Endodermal cell (in vitro differentiated cells): ENCODE measurements at regions not wholly inside any gene's neighbourhood (a gene's known extent, or its start where the extent isn't known, plus 50 kb on each side); places are given as distances from the start of the nearest gene placed in this dataset.

ENCODE experiments used
- DNase-seq: peaks from one replicate; pipeline ENCODE4 v3.0.0-alpha.2; 2017
- H3K27ac ChIP-seq: 2 replicates; pipeline ENCODE4 v1.5.1; 2013; ENCODE audit warnings: mild to moderate bottlenecking, low read depth, low read length, moderate library complexity
- H3K27me3 ChIP-seq: 2 replicates; pipeline ENCODE4 v1.6.1; 2013; ENCODE audit warnings: mild to moderate bottlenecking, low read length, moderate library complexity; ENCODE audit not compliant: insufficient read depth, control insufficient read depth, poor library complexity, severe bottlenecking
- H3K36me3 ChIP-seq: 2 replicates; pipeline ENCODE4 v1.7.0; 2013; ENCODE audit warnings: mild to moderate bottlenecking, low read length, moderate library complexity; ENCODE audit not compliant: control insufficient read depth, insufficient read depth
- H3K4me1 ChIP-seq: one replicate; pipeline ENCODE4 v1.7.0; 2013; ENCODE audit warnings: low read length; ENCODE audit not compliant: control insufficient read depth, insufficient read depth
- H3K4me3 ChIP-seq: 2 replicates; pipeline ENCODE4 v1.5.1; 2013; ENCODE audit warnings: mild to moderate bottlenecking, low read length, moderate library complexity
- H3K9ac ChIP-seq: 2 replicates; pipeline ENCODE4 v1.6.1; 2013; ENCODE audit warnings: mild to moderate bottlenecking, low read length, moderate library complexity; ENCODE audit not compliant: poor library complexity, severe bottlenecking; ENCODE audit errors: extremely low read depth
- H3K9me3 ChIP-seq: 2 replicates; pipeline ENCODE4 v1.6.1; 2013; ENCODE audit warnings: mild to moderate bottlenecking, low read length, moderate library complexity; ENCODE audit not compliant: control insufficient read depth
- H3K27ac Mint-ChIP-seq: 2 replicates; pipeline ENCODE4 v1.8.0; 2020; ENCODE audit warnings: mixed read lengths
- H3K27me3 Mint-ChIP-seq: 2 replicates; pipeline ENCODE4 v1.8.0; 2021; ENCODE audit warnings: mild to moderate bottlenecking, mixed read lengths; ENCODE audit not compliant: insufficient read depth
- H3K36me3 Mint-ChIP-seq: 2 replicates; pipeline ENCODE4 v1.8.0; 2020; ENCODE audit warnings: low read depth, mixed read lengths
- H3K4me1 Mint-ChIP-seq: 2 replicates; pipeline ENCODE4 v1.8.0; 2020; ENCODE audit warnings: mixed read lengths
- H3K4me3 Mint-ChIP-seq: 2 replicates; pipeline ENCODE4 v1.8.0; 2020; ENCODE audit warnings: mild to moderate bottlenecking, moderate library complexity, mixed read lengths
- H3K9me3 Mint-ChIP-seq: 2 replicates; pipeline ENCODE4 v1.8.0; 2020; ENCODE audit warnings: mild to moderate bottlenecking, mixed read lengths
- WGBS, 2 experiments: methylation state at CpG; one replicate each; pipeline versions ENCODE4 v1.1.5 to v1.1.7; 2013; ENCODE audit warnings: missing lambda C conversion rate in 2 of 2, mixed read lengths in 1 of 2; ENCODE audit not compliant: insufficient coverage in 1 of 2, insufficient read length in 1 of 2; 5-methylcytosine and 5-hydroxymethylcytosine counted together
- TF ChIP-seq, protein P1 (sequence below): fragments of 200-600 bp; sonication (generic); conservative IDR thresholded peaks from 2 replicates; pipeline ENCODE4 v1.5.0; 2021; ENCODE audit warnings: antibody characterized with exemption, mild to moderate bottlenecking

DNA sequence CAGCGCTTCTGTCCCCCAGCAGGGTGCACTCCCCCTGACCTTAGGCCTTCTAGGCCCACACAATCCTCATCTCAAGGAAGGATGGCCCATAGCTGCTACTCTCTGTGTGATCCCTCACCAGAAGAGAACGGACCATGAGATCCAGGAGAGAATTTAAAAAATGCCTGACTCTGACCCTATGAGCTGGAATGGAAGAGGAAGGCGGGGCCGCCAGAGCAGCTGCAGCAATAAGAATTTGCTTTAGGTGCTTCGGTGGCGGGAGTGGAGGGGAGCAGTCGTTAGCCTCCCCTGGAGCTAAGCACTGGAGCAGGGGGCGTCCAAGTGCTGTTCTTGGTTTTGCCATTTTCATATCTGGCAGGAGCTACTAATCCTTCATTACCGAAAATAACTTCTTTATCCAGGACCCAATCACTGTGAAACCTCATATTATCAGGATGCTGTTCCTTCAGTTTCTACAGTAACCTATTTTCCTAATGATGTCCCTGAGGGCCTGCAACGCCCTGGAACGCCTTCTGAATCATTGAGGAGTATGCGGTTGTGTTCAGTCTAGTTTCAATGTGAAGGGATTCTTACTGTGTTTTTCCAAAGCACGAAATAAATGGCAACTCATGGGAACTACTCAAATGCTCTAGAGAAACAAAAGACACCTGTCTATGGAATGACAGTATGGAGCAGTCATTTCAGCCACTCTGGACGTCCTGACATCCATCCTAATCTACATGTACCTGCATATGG, 105.1 kb upstream of the SIX2 start:
- no peak for DNase-seq
- WGBS, 2 experiments = 88 to 90% methylated on average over 12 to 14 of the region's 14 CpGs
- Mint-ChIP-seq H3K27ac (no peak overlapping the region), H3K9me3 (peaks cover 2% of the 10 kb centered on the region), H3K27me3 (peaks cover 2% of the 10 kb centered on the region), H3K4me3 (no peak overlapping the region), H3K36me3 (no peaks in the 10 kb centered on the region), H3K4me1 (peaks cover 24% of the 10 kb centered on the region)
- Histone ChIP-seq H3K4me1 (peaks cover 9% of the 10 kb centered on the region), H3K27me3 (no peaks in the 10 kb centered on the region), H3K27ac (no peak overlapping the region), H3K4me3 (no peak overlapping the region), H3K9ac (no peak overlapping the region), H3K36me3 (no peaks in the 10 kb centered on the region), H3K9me3 (peaks cover 6% of the 10 kb centered on the region)
- TF ChIP-seq, protein P1, sequence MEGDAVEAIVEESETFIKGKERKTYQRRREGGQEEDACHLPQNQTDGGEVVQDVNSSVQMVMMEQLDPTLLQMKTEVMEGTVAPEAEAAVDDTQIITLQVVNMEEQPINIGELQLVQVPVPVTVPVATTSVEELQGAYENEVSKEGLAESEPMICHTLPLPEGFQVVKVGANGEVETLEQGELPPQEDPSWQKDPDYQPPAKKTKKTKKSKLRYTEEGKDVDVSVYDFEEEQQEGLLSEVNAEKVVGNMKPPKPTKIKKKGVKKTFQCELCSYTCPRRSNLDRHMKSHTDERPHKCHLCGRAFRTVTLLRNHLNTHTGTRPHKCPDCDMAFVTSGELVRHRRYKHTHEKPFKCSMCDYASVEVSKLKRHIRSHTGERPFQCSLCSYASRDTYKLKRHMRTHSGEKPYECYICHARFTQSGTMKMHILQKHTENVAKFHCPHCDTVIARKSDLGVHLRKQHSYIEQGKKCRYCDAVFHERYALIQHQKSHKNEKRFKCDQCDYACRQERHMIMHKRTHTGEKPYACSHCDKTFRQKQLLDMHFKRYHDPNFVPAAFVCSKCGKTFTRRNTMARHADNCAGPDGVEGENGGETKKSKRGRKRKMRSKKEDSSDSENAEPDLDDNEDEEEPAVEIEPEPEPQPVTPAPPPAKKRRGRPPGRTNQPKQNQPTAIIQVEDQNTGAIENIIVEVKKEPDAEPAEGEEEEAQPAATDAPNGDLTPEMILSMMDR = no peak

DNA sequence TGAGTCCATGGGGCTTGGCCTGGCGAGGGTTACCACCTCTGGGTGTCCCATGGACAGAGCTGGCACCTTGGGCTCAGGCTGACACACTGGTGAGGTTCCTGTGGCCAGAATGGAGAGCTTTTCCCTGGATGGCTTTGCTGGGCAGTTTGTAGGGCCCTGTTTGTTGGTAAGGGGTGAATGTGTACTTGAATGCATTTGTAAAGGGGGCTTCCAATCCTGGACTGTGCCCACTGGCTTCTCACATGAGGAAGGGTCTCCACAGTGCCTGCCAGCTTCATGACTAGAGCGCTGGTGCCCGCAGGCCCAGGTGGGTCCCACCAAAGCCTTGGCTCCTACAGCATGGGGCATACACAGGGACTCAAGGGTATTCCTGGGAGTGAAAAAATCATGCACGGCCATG, 103.5 kb upstream of the SIX2 start:
- Histone ChIP-seq H3K36me3 (no peaks in the 10 kb centered on the region), H3K4me3 (no peak overlapping the region), H3K9me3 (peaks cover 6% of the 10 kb centered on the region), H3K27ac (no peak overlapping the region), H3K4me1 (peaks cover 1% of the 10 kb centered on the region), H3K27me3 (no peaks in the 10 kb centered on the region), H3K9ac (no peak overlapping the region)
- H3K27ac Mint-ChIP-seq = no peak overlapping the region
- TF ChIP-seq, protein P1 = no peak
- no peaks in the 10 kb centered on the region for H3K36me3 Mint-ChIP-seq
- no peak overlapping the region for H3K4me3 Mint-ChIP-seq
- WGBS, 2 experiments = 94 to 96% methylated on average over 3 to 4 of the region's 4 CpGs
- no peak for DNase-seq
- peaks cover 2% of the 10 kb centered on the region for H3K9me3 Mint-ChIP-seq
- peaks cover 2% of the 10 kb centered on the region for H3K27me3 Mint-ChIP-seq
- peaks cover 17% of the 10 kb centered on the region for H3K4me1 Mint-ChIP-seq

DNA sequence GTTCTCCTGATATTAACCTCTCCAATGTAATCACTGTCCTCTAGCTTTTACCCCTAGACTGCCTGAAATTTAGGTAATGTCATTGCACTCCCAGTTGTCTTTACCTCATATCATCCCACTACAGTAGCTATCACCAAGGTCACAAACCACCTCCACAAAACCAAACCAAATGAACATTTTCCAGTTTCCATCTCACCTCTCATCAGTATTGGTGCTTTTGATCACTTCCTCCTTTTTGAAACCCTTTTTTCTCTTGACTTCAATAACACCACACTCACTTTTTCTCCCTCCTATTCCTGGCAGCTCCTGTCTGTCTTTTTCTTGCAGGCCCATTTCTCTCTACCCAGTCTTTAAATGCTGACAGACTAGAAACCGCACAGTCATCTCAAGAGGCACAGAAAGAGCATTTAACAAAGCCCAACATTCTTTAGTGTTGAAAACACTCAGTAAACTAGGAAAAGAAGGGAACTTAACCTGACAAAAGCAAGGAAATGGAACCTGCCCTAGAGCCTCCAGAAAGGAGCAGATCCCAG, 95.9 kb upstream of the SIX2 start:
- H3K36me3 ChIP-seq = no peaks in the 10 kb centered on the region
- H3K27ac ChIP-seq = no peak overlapping the region
- H3K9ac ChIP-seq = no peak overlapping the region
- TF ChIP-seq, protein P1 = no peak
- DNase-seq = no peak
- H3K4me1 ChIP-seq = no peaks in the 10 kb centered on the region
- no peaks in the 10 kb centered on the region for H3K27me3 Mint-ChIP-seq
- H3K36me3 Mint-ChIP-seq = no peaks in the 10 kb centered on the region
- H3K9me3 Mint-ChIP-seq = no peaks in the 10 kb centered on the region
- H3K27ac Mint-ChIP-seq = no peak overlapping the region
- no peaks in the 10 kb centered on the region for H3K4me1 Mint-ChIP-seq
- no peak overlapping the region for H3K4me3 Mint-ChIP-seq
- WGBS, 2 experiments = 81% methylated on average over 1 of the region's 1 CpG; no CpG with 5 or more reads in 1 of the 2 experiments
- H3K4me3 ChIP-seq = no peak overlapping the region
- H3K9me3 ChIP-seq = no peaks in the 10 kb centered on the region
- no peaks in the 10 kb centered on the region for H3K27me3 ChIP-seq
